GM18505 (cell line): ENCODE measurements at regions not wholly inside any gene's neighbourhood (a gene's known extent, or its start where the extent isn't known, plus 50 kb on each side); places are given as distances from the start of the nearest gene placed in this dataset.
"Not testable (repeated sequence)": the region's sequence is repeated elsewhere in the genome, so short reads cannot be mapped to it uniquely, and the experiment has no call there.

Experiments used
- ATAC-seq: cut with Tn5 transposase; IDR thresholded peaks from one replicate; pipeline ENCODE4 v1.9.1; 2021; ENCODE audit not compliant: unreplicated experiment
- POLR2A ChIP-seq: IDR thresholded peaks from 4 replicates; pipeline ENCODE4 v1.6.1; 2011; ENCODE audit warnings: borderline replicate concordance; ENCODE audit not compliant: insufficient read depth, insufficient read length; ENCODE audit errors: extremely low read depth

GRCh38 chr14:55979096-55979495 is 139.1 kb upstream of the PELI2 start:
- TF ChIP-seq POLR2A = no peak
- ATAC-seq = no peak

- no peak for TF ChIP-seq POLR2A
- ATAC-seq = no peak
Observed at GRCh38 chr14:55979781-55980180, 138.4 kb upstream of the PELI2 start.

GRCh38 chr14:55980970-55981369 is 137.2 kb upstream of the PELI2 start:
- no peak for TF ChIP-seq POLR2A
- no peak for ATAC-seq

- TF ChIP-seq POLR2A = no peak
- no peak for ATAC-seq
Observed at GRCh38 chr14:55986069-55986468, 132.1 kb upstream of the PELI2 start.

GRCh38 chr14:56000846-56001245 is 117.4 kb upstream of the PELI2 start:
- TF ChIP-seq POLR2A = no peak
- ATAC-seq = no peak

GRCh38 chr14:56002342-56002741 is 115.9 kb upstream of the PELI2 start:
- ATAC-seq = no peak
- TF ChIP-seq POLR2A = no peak

- no peak for TF ChIP-seq POLR2A
- ATAC-seq = peak; percentile 74
Observed at GRCh38 chr14:56002876-56003625, 115.2 kb upstream of the PELI2 start.

- TF ChIP-seq POLR2A = no peak
- ATAC-seq = no peak
Observed at GRCh38 chr14:56004323-56004722, 113.9 kb upstream of the PELI2 start.

GRCh38 chr14:56004786-56005185 is 113.4 kb upstream of the PELI2 start:
- no peak for TF ChIP-seq POLR2A
- ATAC-seq = no peak

- ATAC-seq = no peak
- no peak for TF ChIP-seq POLR2A
Observed at GRCh38 chr14:56005191-56006053, 112.8 kb upstream of the PELI2 start.

GRCh38 chr14:56007491-56007890 is 110.7 kb upstream of the PELI2 start:
- ATAC-seq = not testable (repeated sequence)

GRCh38 chr14:56008150-56008549 is 110.1 kb upstream of the PELI2 start:
- ATAC-seq = no peak
- no peak for TF ChIP-seq POLR2A

- not testable (repeated sequence) for ATAC-seq
Observed at GRCh38 chr14:56008661-56009060, 109.5 kb upstream of the PELI2 start.

GRCh38 chr14:56023661-56024081 is 94.5 kb upstream of the PELI2 start:
- no peak for ATAC-seq
- no peak for TF ChIP-seq POLR2A
